Subcutaneous abdominal adipose tissue (tissue), 5 donors: ENCODE measurements at regions not wholly inside any gene's neighbourhood (a gene's known extent, or its start where the extent isn't known, plus 50 kb on each side); places are given as distances from the start of the nearest gene placed in this dataset.

Experiments used
- H3K27ac ChIP-seq: one replicate; pipeline ENCODE4 v1.7.0; 2013; ENCODE audit warnings: low read depth, mild to moderate bottlenecking, inconsistent platforms, low read length, moderate library complexity
- H3K27me3 ChIP-seq, 5 donors: one replicate each; pipeline ENCODE4 v1.7.0; 2013; ENCODE audit warnings: low read length in 5 of 5, inconsistent platforms in 1 of 5; ENCODE audit not compliant: control insufficient read depth in 5 of 5, insufficient read depth in 4 of 5
- H3K36me3 ChIP-seq, 5 donors: one replicate each; pipeline ENCODE4 v1.7.0; 2013; ENCODE audit warnings: low read length in 5 of 5; ENCODE audit not compliant: control insufficient read depth in 5 of 5, insufficient read depth in 5 of 5
- H3K4me1 ChIP-seq, 5 donors: one replicate each; pipeline ENCODE4 v1.7.0; 2013; ENCODE audit warnings: low read length in 5 of 5, mild to moderate bottlenecking in 3 of 5, moderate library complexity in 1 of 5; ENCODE audit not compliant: control insufficient read depth in 5 of 5, insufficient read depth in 5 of 5
- H3K4me3 ChIP-seq, 5 donors: one replicate each; pipeline ENCODE4 v1.7.0; 2013; ENCODE audit warnings: low read length in 5 of 5, low read depth in 1 of 5
- H3K9ac ChIP-seq, 5 donors: one replicate each; pipeline ENCODE4 v1.7.0; 2013; ENCODE audit warnings: low read length in 5 of 5, mild to moderate bottlenecking in 4 of 5, moderate library complexity in 3 of 5
- H3K9me3 ChIP-seq, 5 donors: one replicate each; pipeline ENCODE4 v1.7.0; 2013; ENCODE audit warnings: low read length in 5 of 5; ENCODE audit not compliant: control insufficient read depth in 5 of 5
- donor health status: healthy.
- donor health status: healthy.
- donor health status: healthy.
- donor health status: healthy.
- donor health status: healthy.

DNA sequence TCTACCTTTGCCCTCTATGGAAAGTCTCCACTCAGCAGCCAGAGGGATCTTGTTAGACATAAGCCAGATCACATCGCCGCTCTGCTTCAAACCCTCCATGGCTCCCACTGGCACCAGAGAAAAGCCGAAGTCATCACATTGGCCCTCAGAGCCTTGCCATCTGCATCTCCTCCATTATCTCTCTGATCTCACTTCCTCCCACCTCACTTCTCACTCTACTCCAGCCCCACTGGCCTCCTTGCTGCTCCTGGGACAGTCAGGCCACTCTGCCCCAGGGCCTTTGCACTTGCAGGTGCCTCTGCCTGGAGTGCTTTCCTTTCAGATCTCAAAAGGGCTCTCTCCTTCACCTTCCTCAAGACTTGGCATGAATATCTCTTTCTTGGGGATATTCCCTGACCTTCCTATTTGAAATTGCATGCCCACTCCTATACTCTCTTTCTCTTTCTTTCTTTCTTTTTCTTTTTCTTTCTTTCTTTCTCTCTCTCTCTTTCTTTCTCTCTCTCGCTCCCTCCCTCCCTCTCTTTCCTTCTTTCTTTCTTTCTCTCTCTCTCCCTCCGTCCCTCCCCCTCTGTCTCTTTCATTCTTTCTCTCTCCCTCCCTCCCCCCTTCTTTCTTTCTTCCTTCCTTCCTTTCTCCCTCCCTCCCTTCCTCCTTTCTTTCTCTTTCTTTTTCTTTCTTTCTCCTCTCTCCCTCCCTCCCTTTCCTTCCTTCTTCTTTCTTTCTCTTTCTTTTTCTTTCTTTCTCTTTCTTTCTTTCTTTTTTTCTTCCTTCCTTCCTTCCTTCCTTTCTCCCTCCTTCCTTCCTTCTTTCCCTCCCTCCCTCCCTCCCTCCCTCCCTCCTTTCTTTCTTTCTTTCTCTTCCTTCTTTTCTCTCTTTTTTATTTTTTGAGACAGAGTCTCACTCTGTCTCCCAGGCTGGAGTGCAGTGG lies 96.0 kb upstream of the CASZ1 start:
- Histone ChIP-seq H3K27ac (no peak overlapping the region), H3K27me3 (peaks cover 21 to 33% (median 26%) of the 10 kb centered on the region in 5 donors), H3K36me3 (no peaks in the 10 kb centered on the region), H3K9me3 (no peaks in the 10 kb centered on the region), H3K9ac (no peak overlapping the region), H3K4me3 (no peak overlapping the region), H3K4me1 (peaks cover 0 to 3% (median 0%) of the 10 kb centered on the region in 5 donors)

DNA sequence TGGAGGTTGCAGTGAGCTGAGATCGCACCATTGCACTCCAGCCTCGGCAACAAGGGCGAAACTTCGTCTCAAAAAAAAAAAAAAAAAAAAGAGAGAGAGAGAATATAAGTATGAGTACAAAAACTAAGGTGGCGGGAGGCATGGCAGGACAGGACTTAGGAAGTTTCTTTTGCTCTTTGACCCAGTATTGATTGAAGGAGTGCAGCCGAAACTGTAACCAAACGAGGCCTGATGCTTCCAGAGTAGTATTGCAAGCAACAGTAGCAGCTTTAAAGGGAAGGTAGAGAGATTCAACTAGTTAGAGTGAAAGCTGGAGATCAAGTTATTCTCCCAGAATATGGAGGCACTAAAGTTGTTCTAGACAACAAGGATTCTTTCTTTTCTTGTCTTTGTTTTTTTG lies 99.2 kb upstream of the CASZ1 start:
- H3K9me3 ChIP-seq: no peaks in the 10 kb centered on the region
- H3K27ac ChIP-seq: no peak overlapping the region

DNA sequence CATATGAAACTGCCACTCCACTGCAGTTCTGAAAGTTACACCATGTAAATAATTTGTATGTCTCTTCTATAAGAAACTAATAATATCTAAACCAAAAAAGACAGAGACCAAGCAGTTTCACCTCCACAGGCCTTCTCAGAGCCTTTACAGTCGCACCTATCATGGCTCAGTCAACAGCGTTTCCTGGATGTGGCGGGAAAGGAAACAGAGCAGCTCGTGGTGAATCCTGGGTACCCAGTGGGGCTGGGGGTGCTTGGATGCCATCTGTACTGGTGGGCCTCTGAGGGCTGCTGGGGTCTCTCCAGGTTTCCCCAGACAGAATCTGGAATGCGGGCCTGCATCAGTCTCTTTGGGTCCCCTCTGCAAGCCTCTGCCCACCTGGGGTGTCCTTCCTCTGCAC lies 100.2 kb upstream of the CASZ1 start:
- Histone ChIP-seq H3K27me3 (peaks cover 5 to 32% (median 18%) of the 10 kb centered on the region in 5 donors), H3K36me3 (no peaks in the 10 kb centered on the region)

More for the DNA sequence above, 99.2 kb upstream of the CASZ1 start:
- Histone ChIP-seq H3K4me1 (no peaks in the 10 kb centered on the region), H3K27me3 (peaks cover 8 to 35% (median 21%) of the 10 kb centered on the region in 5 donors), H3K36me3 (no peaks in the 10 kb centered on the region), H3K9ac (no peak overlapping the region), H3K4me3 (no peak overlapping the region)

DNA sequence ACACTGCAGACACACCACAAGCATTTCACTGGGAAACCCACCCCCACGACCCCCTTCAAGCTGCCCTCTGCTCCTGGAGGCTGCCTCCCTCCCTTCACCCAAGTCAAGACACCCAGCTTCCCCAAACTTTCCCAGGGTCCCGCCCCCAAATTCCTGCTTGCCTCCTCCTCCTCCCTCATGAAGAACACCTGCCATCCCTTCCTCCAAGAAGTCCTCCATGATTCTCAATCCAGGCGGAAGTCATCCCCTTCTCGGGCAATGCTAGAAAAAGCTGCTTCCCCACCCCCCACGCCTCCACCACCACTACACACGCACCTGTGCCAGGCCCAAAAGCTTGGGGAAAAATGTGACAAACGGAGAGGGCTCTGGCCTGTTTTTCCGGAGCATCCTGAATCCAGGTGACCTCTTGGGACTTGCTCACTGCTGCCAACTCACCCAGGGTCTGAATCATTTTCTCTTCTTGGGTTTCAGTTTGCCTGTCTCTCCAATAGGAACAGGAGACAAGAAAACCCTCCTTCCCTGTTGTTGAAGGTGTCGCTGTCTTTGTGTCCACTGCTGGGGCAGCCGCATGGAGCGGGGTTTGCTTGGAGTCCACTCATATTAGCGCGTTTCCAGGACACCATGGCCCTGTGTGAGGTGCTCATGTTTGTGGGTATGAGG lies 101.0 kb upstream of the CASZ1 start:
- H3K9ac ChIP-seq: no peak overlapping the region
- no peaks in the 10 kb centered on the region for H3K36me3 ChIP-seq
- H3K4me1 ChIP-seq: peaks cover 0 to 7% (median 0%) of the 10 kb centered on the region in 5 donors
- no peak overlapping the region for H3K27ac ChIP-seq
- no peaks in the 10 kb centered on the region for H3K9me3 ChIP-seq
- H3K4me3 ChIP-seq: no peak overlapping the region
- peaks cover 5 to 29% (median 18%) of the 10 kb centered on the region in 5 donors for H3K27me3 ChIP-seq

More for the DNA sequence above, 100.2 kb upstream of the CASZ1 start:
- H3K9me3 ChIP-seq: no peaks in the 10 kb centered on the region
- peaks cover 0 to 7% (median 0%) of the 10 kb centered on the region in 5 donors for H3K4me1 ChIP-seq
- H3K27ac ChIP-seq: no peak overlapping the region
- H3K9ac ChIP-seq: no peak overlapping the region
- H3K4me3 ChIP-seq: no peak overlapping the region

DNA sequence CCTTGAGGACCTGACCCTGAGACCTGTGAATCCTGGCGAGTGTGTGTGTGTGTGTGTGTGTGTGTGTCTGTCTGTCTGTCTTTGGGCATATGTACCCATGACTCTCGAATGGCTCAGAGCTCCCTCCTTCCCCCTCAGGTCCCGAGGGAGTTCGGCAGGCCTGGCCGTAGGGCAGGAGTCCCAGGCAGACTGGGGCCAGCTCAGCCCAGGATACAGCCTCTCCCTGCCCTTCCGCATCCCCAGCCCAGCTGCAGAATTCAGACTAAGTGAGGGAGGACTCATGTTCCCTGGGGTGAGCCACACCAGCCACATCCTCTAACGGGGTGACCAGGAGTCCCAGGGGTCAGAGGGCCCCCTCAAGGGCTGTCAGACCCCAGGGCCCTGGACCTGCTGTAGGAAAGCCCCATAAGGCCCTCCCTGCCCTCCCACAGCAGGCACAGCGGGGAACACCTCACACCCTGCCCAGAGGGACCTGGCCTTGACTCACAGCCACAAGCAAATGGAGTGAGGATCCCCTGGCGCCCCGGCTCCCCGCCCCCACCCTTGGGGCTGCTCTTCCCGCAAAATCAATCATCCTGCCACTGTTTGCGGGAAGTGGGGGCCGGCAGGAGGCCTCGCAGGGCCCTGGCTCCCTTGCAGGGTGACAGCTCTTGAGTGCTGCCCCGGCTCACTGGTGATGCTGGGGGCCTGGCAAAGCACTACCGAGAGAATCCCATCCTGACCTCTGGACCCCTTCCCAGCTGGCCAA lies 101.7 kb upstream of the CASZ1 start:
- no peak overlapping the region for H3K27ac ChIP-seq
- H3K9ac ChIP-seq: no peak overlapping the region
- no peaks in the 10 kb centered on the region for H3K9me3 ChIP-seq
- peaks cover 5 to 29% (median 18%) of the 10 kb centered on the region in 5 donors for H3K27me3 ChIP-seq
- H3K4me3 ChIP-seq: no peak overlapping the region
- H3K36me3 ChIP-seq: no peaks in the 10 kb centered on the region
- peaks cover 0 to 7% (median 0%) of the 10 kb centered on the region in 5 donors for H3K4me1 ChIP-seq

DNA sequence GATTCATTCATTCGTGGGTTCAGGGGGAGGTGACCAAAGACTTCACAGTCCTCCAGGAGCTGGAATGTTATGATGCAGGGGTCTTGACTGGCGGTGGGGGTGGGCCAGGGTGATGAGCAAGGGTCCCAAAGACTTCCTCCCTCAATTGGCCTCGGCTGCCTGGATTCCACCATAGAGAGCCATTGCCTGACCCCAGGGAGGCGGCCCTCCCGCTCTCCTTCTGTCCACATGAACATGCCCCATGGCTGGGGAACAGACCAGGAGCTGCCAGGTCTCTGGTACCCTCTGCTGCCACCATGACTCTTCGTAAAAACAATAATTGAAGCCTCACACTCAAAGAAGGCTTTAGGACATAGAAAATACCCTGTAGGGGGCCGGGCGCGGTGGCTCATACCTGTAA lies 102.5 kb upstream of the CASZ1 start:
- H3K27me3 ChIP-seq: peaks cover 5 to 29% (median 15%) of the 10 kb centered on the region in 5 donors
- H3K36me3 ChIP-seq: no peaks in the 10 kb centered on the region
- H3K4me3 ChIP-seq: no peak overlapping the region
- H3K9ac ChIP-seq: no peak overlapping the region
- no peak overlapping the region for H3K27ac ChIP-seq
- H3K9me3 ChIP-seq: no peaks in the 10 kb centered on the region
- H3K4me1 ChIP-seq: peaks cover 0 to 7% (median 0%) of the 10 kb centered on the region in 5 donors

DNA sequence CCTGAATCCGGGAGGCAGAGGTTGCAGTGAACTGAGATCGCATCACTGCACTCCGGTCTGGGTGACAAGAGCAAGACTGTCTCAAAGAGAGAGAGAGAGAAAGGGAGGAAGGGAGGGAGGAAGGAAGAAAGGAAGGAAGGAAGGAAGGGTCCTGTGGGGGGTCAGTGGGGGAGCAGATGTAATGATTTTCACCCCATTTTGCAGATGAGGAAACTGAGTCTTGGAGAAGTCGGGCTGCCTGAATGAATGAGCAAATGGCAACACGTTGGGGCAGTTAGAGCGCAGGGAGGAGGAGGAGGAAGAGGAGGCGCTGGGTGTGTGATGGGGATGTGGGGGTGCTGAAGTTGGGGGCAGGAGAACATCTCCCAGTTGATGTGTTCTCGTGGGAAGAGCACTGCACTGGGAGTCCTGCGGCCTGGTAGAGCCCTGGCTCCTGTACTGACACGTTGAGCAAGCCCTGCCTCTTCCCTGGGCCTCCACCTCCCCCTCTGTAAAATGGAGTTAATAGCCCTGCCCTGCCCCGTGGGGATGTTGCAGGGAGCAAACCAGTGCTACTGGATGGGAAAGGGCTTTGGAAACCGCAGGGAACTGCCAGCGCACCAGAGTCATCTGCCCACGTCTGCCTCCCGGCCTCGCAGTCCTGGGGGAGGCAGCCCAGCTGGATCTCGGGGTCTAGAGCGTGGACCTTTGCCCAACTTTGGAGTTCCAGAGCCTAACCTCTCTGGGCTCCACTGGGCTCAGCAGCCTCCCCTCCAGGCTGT lies 103.2 kb upstream of the CASZ1 start:
- Histone ChIP-seq H3K27me3 (peaks cover 5 to 32% (median 15%) of the 10 kb centered on the region in 5 donors), H3K9ac (no peak overlapping the region), H3K4me1 (peaks cover 0 to 7% (median 0%) of the 10 kb centered on the region in 5 donors), H3K36me3 (no peaks in the 10 kb centered on the region), H3K4me3 (no peak overlapping the region), H3K9me3 (no peaks in the 10 kb centered on the region), H3K27ac (no peak overlapping the region)

DNA sequence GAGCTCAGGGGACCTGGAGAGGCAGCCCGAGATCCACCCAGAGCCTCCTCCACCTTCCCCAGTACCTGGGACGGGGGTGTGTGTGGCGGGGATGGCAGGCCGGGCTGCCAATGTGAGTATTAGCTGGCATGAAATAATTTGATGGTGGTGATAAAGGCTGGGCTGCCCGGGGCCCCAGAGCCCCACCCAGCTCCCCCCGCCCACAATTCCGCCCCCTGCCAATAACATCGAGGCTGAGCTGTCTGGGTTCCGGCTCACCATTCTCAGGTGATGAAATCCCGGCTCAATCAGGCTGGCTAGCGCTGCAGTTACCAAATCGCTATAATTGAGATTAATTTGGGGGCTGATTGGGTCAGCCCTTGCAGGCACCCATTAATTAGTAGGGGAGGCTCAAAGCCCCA lies 103.8 kb upstream of the CASZ1 start:
- Histone ChIP-seq H3K4me3 (no peak overlapping the region), H3K9me3 (no peaks in the 10 kb centered on the region), H3K36me3 (no peaks in the 10 kb centered on the region), H3K27ac (no peak overlapping the region), H3K27me3 (peaks cover 5 to 32% (median 15%) of the 10 kb centered on the region in 5 donors), H3K9ac (no peak overlapping the region), H3K4me1 (peaks cover 0 to 8% (median 0%) of the 10 kb centered on the region in 5 donors)

DNA sequence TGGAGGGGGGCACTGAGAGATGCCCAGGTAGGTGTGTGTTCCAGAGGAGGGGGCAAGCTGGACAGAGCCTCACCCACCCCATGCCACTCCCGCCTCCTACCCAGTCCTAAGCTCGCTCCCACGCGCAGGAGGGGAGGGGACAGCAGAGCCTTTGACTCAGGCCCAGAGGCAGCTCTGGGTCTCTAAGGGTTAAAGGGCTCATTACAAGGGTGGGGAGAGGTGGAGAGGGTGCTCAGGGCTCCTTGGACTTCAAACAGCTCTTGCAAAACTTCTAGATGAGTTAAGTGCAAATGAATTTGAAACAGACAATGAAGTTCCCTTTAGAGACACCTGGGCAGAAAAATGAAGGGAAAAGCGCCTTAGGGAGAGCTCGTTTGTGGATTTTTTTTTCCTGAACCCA lies 104.2 kb upstream of the CASZ1 start:
- no peak overlapping the region for H3K4me3 ChIP-seq
- no peaks in the 10 kb centered on the region for H3K36me3 ChIP-seq
- H3K9me3 ChIP-seq: no peaks in the 10 kb centered on the region
- peaks cover 0 to 8% (median 0%) of the 10 kb centered on the region in 5 donors for H3K4me1 ChIP-seq
- H3K9ac ChIP-seq: no peak overlapping the region
- peaks cover 5 to 32% (median 15%) of the 10 kb centered on the region in 5 donors for H3K27me3 ChIP-seq
- H3K27ac ChIP-seq: no peak overlapping the region
